A673 (cell line): ENCODE measurements at regions not wholly inside any gene's neighbourhood (a gene's known extent, or its start where the extent isn't known, plus 50 kb on each side); places are given as distances from the start of the nearest gene placed in this dataset.

Experiments
- EZH2 ChIP-seq: fragments of 200-600 bp; sonication (generic); IDR thresholded peaks from 2 replicates; pipeline ENCODE4 v1.6.1; 2017; ENCODE audit warnings: borderline replicate concordance, low read depth, mild to moderate bottlenecking, mixed read lengths, antibody characterized with exemption, low read length; ENCODE audit not compliant: poor library complexity, severe bottlenecking
- TF ChIP-seq, protein P1 (sequence below): fragments of 300-800, 200-600 bp; sonication (generic); conservative IDR thresholded peaks from 2 replicates; pipeline ENCODE4 v1.5.1; 2017; ENCODE audit warnings: low read depth, mild to moderate bottlenecking, antibody characterized with exemption, low read length, moderate library complexity, mixed read lengths

DNA sequence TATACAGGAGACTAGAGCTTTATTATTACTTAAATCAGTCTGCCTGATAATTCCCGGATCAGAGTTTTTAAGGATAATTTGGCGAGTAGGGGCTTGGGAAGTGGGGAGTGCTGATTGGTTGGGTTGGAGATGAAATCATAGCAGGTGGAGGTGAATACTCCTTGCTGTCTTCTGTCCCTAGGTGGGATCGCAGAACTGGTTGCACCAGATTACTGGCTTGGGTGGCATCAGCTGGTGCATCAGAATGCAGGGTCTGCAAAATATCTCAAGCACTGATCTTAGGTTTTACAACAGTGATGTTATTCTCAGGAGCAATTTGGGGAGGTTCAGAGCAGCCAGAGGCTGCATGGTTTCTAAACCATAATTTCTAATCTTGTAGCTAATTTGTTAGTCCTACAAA is 68.1 kb downstream of the KIF4B start:
- TF ChIP-seq, protein P1, sequence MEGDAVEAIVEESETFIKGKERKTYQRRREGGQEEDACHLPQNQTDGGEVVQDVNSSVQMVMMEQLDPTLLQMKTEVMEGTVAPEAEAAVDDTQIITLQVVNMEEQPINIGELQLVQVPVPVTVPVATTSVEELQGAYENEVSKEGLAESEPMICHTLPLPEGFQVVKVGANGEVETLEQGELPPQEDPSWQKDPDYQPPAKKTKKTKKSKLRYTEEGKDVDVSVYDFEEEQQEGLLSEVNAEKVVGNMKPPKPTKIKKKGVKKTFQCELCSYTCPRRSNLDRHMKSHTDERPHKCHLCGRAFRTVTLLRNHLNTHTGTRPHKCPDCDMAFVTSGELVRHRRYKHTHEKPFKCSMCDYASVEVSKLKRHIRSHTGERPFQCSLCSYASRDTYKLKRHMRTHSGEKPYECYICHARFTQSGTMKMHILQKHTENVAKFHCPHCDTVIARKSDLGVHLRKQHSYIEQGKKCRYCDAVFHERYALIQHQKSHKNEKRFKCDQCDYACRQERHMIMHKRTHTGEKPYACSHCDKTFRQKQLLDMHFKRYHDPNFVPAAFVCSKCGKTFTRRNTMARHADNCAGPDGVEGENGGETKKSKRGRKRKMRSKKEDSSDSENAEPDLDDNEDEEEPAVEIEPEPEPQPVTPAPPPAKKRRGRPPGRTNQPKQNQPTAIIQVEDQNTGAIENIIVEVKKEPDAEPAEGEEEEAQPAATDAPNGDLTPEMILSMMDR: no peak
- TF ChIP-seq EZH2: no peak
